Kidney epithelial cell (primary cell): ENCODE measurements at regions not wholly inside any gene's neighbourhood (a gene's known extent, or its start where the extent isn't known, plus 50 kb on each side); places are given as distances from the start of the nearest gene placed in this dataset.

Experiments used
- DNase-seq: peaks from one replicate; pipeline ENCODE4 v3.0.0-alpha.2; 2010; ENCODE audit warnings: low read depth
- H3K27me3 ChIP-seq: 2 replicates; pipeline ENCODE4 v1.6.0; 2011; ENCODE audit warnings: low read length; ENCODE audit not compliant: control insufficient read depth, insufficient read depth
- H3K36me3 ChIP-seq: 2 replicates; pipeline ENCODE4 v1.5.1; 2011; ENCODE audit warnings: low read length; ENCODE audit not compliant: control insufficient read depth, insufficient read depth
- H3K4me3 ChIP-seq: 2 replicates; pipeline ENCODE4 v1.5.1; 2011; ENCODE audit warnings: low read depth, mild to moderate bottlenecking, control low read depth, low read length
- CTCF ChIP-seq: IDR thresholded peaks from 2 replicates; pipeline ENCODE4 v1.5.1; 2011; ENCODE audit warnings: mild to moderate bottlenecking, moderate library complexity, low read length, control low read depth, inconsistent platforms; ENCODE audit not compliant: insufficient read depth, poor library complexity, severe bottlenecking

- H3K27me3 ChIP-seq = no peaks in the 10 kb centered on the region
- no peak overlapping the region for H3K4me3 ChIP-seq
- TF ChIP-seq CTCF = no peak
- no peak for DNase-seq
- no peaks in the 10 kb centered on the region for H3K36me3 ChIP-seq
Observed at GRCh38 chr15:69505956-69506556, 53.4 kb downstream of the RPLP1 start.

GRCh38 chr15:69508659-69509058 lies 56.0 kb downstream of the RPLP1 start:
- DNase-seq = no peak
- Histone ChIP-seq H3K4me3 (no peak overlapping the region), H3K36me3 (no peaks in the 10 kb centered on the region), H3K27me3 (peaks cover 6% of the 10 kb centered on the region)
- TF ChIP-seq CTCF = no peak

- peaks cover 6% of the 10 kb centered on the region for H3K27me3 ChIP-seq
- no peak for TF ChIP-seq CTCF
- no peak for DNase-seq
- no peak overlapping the region for H3K4me3 ChIP-seq
- no peaks in the 10 kb centered on the region for H3K36me3 ChIP-seq
Observed at GRCh38 chr15:69509131-69509530, 56.5 kb downstream of the RPLP1 start.

- no peak for DNase-seq
- Histone ChIP-seq H3K4me3 (no peak overlapping the region), H3K27me3 (peaks cover 6% of the 10 kb centered on the region), H3K36me3 (no peaks in the 10 kb centered on the region)
- TF ChIP-seq CTCF = no peak
Observed at GRCh38 chr15:69510556-69510955, 57.9 kb downstream of the RPLP1 start.

- H3K4me3 ChIP-seq = no peak overlapping the region
- H3K36me3 ChIP-seq = no peaks in the 10 kb centered on the region
- DNase-seq = no peak
- H3K27me3 ChIP-seq = peaks cover 6% of the 10 kb centered on the region
- no peak for TF ChIP-seq CTCF
Observed at GRCh38 chr15:69511015-69511414, 58.4 kb downstream of the RPLP1 start.

- no peak overlapping the region for H3K4me3 ChIP-seq
- peaks cover 6% of the 10 kb centered on the region for H3K27me3 ChIP-seq
- no peak for DNase-seq
- no peak for TF ChIP-seq CTCF
- H3K36me3 ChIP-seq = no peaks in the 10 kb centered on the region
Observed at GRCh38 chr15:69511716-69512340, 59.2 kb downstream of the RPLP1 start.
